Fibroblast of lung (primary cell): ENCODE measurements at regions not wholly inside any gene's neighbourhood (a gene's known extent, or its start where the extent isn't known, plus 50 kb on each side); places are given as distances from the start of the nearest gene placed in this dataset.

Experiments
- EZH2 ChIP-seq: IDR thresholded peaks from 2 replicates; pipeline ENCODE4 v1.5.1; 2012; ENCODE audit warnings: low read length, control low read depth, mild to moderate bottlenecking; ENCODE audit errors: missing control alignments
- TF ChIP-seq, protein P1 (sequence below), 2 donors: IDR thresholded peaks in 1 of 2; conservative IDR thresholded peaks in 1 of 2; 1 replicate in 1 of 2; 2 replicates in 1 of 2; pipeline ENCODE4 v1.5.1; 2011 to 2012; ENCODE audit warnings: low read length in 2 of 2, control low read depth in 1 of 2, inconsistent platforms in 1 of 2, low read depth in 1 of 2, mild to moderate bottlenecking in 1 of 2

DNA sequence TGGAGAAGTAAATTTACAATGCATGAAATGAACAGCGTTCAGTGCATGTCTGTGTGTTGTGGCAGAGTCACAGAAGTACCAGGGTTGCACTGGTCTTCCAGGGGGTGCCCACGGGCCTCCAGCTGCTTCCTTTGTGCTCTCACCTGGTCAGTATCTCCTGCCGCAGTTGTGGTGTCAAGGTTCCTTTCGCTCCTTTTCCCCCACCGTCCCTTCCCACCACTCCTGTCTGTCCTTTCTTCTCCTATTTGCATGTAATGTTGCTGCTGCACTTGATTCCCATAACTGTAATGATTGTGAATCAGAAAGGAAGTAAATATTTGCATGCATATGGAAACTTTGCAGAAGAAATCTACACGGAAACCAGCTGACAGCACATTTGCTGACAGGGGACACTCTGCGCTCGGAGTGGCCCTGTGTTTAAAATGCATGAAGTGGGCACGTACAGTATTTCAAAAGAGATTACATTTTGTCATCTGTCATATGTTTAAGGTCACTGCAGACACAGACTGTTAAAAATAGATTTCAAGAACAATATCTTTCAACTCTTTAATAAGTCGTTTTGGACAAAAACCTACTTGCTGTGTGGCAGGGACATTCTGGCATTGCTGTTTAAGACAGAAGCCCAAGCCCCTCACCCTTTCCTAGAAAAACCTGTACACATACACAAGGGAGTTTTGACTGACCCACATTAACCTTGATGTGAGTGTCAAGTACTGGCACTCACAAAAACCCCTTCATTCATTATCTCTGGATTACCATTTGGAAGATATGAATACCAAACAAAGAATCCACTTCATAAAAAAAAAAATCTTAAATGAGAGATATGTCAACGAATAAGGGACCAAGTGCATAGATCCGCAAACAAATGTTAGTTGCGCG, 336.7 kb upstream of the KLF6 start:
- TF ChIP-seq, protein P1, sequence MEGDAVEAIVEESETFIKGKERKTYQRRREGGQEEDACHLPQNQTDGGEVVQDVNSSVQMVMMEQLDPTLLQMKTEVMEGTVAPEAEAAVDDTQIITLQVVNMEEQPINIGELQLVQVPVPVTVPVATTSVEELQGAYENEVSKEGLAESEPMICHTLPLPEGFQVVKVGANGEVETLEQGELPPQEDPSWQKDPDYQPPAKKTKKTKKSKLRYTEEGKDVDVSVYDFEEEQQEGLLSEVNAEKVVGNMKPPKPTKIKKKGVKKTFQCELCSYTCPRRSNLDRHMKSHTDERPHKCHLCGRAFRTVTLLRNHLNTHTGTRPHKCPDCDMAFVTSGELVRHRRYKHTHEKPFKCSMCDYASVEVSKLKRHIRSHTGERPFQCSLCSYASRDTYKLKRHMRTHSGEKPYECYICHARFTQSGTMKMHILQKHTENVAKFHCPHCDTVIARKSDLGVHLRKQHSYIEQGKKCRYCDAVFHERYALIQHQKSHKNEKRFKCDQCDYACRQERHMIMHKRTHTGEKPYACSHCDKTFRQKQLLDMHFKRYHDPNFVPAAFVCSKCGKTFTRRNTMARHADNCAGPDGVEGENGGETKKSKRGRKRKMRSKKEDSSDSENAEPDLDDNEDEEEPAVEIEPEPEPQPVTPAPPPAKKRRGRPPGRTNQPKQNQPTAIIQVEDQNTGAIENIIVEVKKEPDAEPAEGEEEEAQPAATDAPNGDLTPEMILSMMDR (conservative IDR thresholded peaks at IDR 0.05 in 1 of 2, IDR thresholded peaks at IDR 0.05 in 1 of 2; ENCODE audit: low read depth in 1 of 2, low read length in 2 of 2), result no peak
- TF ChIP-seq EZH2, result no peak
